GM18505 (cell line): ENCODE measurements at regions not wholly inside any gene's neighbourhood (a gene's known extent, or its start where the extent isn't known, plus 50 kb on each side); places are given as distances from the start of the nearest gene placed in this dataset.

Source experiments
- ATAC-seq: cut with Tn5 transposase; IDR thresholded peaks from one replicate; pipeline ENCODE4 v1.9.1; 2021; ENCODE audit not compliant: unreplicated experiment
- POLR2A ChIP-seq: IDR thresholded peaks from 4 replicates; pipeline ENCODE4 v1.6.1; 2011; ENCODE audit warnings: borderline replicate concordance; ENCODE audit not compliant: insufficient read depth, insufficient read length; ENCODE audit errors: extremely low read depth

DNA sequence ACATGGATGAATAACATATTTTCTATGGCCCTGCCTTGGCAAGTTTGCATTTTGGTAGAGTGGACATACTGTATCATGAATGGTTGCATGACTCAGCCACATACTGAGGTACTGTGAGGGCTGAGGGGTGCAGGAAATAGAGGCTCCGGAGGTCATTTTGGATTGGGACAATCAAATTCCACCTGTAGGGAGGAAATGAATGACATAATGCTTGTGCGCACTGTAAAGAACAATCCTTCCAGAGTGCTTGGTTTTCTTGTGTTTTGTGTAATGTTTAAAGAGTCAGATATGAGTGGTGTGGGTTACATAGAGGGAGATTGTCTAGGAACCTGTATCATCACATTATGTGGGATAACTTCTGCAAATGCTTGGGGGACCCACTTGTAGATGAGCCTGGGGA lies 329.9 kb upstream of the PROX1 start:
- no peak for TF ChIP-seq POLR2A
- no peak for ATAC-seq

DNA sequence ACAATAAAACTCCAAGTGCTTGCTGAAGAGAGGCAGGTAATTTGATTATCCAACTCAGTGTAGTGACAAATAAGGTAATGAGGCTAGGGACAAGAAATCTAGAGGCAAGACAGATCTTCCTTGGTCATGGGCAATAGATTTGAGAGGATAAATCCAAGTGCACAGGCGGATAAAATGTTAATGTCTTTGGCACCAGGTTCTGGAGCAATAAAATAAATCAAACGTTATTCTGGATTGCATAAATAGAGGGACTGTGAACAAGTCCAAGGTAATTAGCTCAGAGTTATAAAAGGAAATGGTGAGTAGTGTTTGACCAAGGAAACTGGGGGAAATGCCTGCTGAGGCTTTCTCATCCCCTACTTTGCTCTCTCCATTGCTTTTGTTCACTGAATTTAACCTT lies 329.3 kb upstream of the PROX1 start:
- TF ChIP-seq POLR2A, result no peak
- ATAC-seq, result no peak

- no peak for TF ChIP-seq POLR2A
Measured at GRCh38 chr1:213659580-213660547, 327.9 kb upstream of the PROX1 start.

GRCh38 chr1:213661302-213661701 lies 326.5 kb upstream of the PROX1 start:
- no peak for TF ChIP-seq POLR2A
- ATAC-seq, result no peak

More at GRCh38 chr1:213659580-213660547, 327.9 kb upstream of the PROX1 start:
- ATAC-seq, result no peak

GRCh38 chr1:213666113-213666512 lies 321.7 kb upstream of the PROX1 start:
- TF ChIP-seq POLR2A, result no peak
- ATAC-seq, result no peak

DNA sequence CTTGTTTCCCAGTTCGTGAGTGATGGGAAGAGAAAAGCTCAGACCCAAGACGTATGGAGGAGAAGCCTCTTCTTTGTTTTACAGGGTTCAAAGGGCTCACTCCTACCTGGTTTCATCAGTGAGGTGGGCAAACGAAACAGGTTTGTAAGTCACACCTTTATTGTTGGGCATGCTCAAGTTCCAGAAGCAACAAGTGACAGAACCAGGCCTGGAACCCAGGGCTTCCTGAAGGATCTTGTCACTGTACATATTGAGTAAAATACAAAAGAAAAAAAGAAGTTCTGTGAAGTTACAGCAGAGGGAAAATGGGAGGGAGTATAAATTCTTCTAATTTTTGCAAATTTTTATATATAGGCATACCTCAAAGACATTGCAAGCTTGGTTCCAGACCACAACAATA lies 320.9 kb upstream of the PROX1 start:
- no peak for TF ChIP-seq POLR2A
- no peak for ATAC-seq

- no peak for TF ChIP-seq POLR2A
- no peak for ATAC-seq
Measured at GRCh38 chr1:213669512-213669911, 318.3 kb upstream of the PROX1 start.

DNA sequence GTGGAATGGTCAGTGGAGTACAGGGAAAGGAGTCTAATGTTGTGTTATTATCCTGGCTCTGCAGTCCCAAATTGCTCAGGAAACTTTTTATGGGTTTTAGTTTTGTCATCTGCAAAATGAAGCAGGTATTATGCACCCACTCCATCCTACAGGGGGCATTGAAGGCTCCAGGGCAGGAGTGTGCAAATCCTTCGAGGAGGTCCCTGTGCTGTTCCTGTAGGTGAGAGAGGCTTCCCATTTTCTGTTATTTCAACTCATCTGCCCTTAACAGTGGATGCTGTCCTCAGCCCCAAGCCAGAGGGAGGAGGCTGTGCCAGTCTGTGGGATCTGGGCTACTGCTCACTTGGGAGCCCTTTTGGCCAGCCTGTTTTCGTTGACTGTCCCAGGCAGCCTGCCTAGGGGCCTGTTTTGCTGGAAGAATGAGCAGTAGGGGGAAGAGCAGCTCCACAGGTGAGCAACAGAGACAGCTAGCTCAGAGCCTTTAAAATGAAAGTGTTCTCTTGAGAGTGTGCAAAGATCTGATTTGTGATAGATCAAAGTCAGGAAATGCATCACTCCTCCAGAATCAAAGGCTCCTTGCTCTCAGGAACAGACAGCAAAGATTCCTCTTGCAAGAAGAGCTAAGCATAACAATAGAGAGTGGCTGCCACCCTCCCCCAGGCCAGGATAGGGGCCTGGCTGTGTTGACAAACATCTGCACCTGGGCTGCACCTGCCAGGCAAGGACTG lies 317.6 kb upstream of the PROX1 start:
- no peak for ATAC-seq
- TF ChIP-seq POLR2A, result no peak

- no peak for TF ChIP-seq POLR2A
- no peak for ATAC-seq
Measured at GRCh38 chr1:213670692-213671023, 317.1 kb upstream of the PROX1 start.

- no peak for TF ChIP-seq POLR2A
- ATAC-seq, result no peak
Measured at GRCh38 chr1:213675043-213675442, 312.7 kb upstream of the PROX1 start.

- no peak for TF ChIP-seq POLR2A
- no peak for ATAC-seq
Measured at GRCh38 chr1:213676736-213677135, 311.0 kb upstream of the PROX1 start.

DNA sequence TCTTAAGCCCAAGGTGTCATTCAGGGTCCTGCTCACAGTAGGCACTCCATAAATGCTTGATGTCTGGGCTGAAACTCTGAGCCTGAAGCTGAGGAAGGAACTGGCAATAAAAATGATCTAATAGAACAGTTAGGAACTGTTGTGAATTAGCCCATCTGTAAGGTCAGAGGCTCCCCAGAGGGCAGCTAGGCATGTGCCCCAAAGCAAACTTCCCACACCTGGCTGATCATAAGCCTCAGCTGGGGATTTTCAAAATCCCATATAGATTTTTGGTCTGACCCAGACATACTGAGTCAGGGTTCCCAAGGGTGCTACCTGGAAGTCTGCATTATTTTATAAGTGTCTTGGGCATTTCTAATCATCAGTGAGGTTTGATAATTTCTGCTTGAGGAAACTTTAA lies 309.4 kb upstream of the PROX1 start:
- ATAC-seq, result no peak
- TF ChIP-seq POLR2A, result no peak

DNA sequence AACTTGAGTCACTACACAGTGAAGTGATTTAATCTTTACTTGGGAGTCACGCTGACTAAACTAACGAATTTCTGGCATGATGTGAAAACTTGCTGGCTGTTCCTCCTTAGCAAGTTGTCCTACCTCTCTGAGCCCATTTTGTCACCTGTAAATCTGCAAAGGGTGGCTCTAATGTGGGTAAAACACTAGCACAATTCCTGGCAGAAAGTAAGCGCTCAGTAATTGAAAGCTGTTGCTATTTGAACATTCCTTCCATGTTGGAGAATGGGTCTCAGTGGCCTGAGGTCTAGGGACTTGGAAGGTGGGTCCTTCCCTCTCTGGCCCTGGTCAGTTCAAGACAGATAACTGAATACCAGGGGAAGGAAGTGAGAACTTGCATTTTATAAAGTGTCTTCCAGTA lies 309.0 kb upstream of the PROX1 start:
- no peak for ATAC-seq
- TF ChIP-seq POLR2A, result no peak

DNA sequence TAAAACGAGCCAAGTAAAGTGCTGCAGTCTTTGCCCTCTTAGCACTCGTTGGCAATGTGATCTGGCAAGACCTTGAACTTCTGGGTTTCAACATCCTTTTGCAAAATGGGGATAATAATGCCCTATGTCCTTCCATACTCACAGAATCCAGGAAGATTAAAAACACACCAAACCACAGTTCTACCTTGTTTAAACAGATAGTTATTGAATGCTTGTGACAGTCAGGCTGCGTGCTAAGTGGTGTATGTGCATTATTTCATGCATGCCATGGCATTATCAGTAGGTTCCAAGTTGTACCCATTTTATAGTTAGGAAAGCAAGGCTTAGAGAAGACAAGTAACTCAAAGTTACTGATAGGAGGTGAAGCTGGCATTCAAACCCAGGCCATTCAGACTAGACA lies 308.6 kb upstream of the PROX1 start:
- no peak for TF ChIP-seq POLR2A
- no peak for ATAC-seq

GRCh38 chr1:213680677-213681325 lies 307.0 kb upstream of the PROX1 start:
- ATAC-seq, result no peak
- TF ChIP-seq POLR2A, result no peak
